Stimulated activated CD8-positive, alpha-beta memory T cell treated with anti-CD3 and anti-CD28 coated beads, Interleukin-7, amount 100 ng/mL, for 1 hour (primary cell): ENCODE measurements at regions not wholly inside any gene's neighbourhood (a gene's known extent, or its start where the extent isn't known, plus 50 kb on each side); places are given as distances from the start of the nearest gene placed in this dataset.

Experiments
- DNase-seq, 2 donors: peaks; one replicate each; pipeline ENCODE4 v3.0.0-alpha.2; 2020; ENCODE audit warnings: low read depth in 2 of 2

- no peak for DNase-seq
Observed at GRCh38 chr4:153137677-153138630, 66.3 kb upstream of the TRIM2 start.

- no peak for DNase-seq
Observed at GRCh38 chr4:153138736-153139135, 65.5 kb upstream of the TRIM2 start.

- no peak for DNase-seq
Observed at GRCh38 chr4:153140294-153140693, 63.9 kb upstream of the TRIM2 start.

- DNase-seq = no peak
Observed at GRCh38 chr4:153141238-153141637, 63.0 kb upstream of the TRIM2 start.

- no peak for DNase-seq
Observed at GRCh38 chr4:153142700-153143438, 61.4 kb upstream of the TRIM2 start.

GRCh38 chr4:153143527-153144348, 60.5 kb upstream of the TRIM2 start:
- no peak for DNase-seq

GRCh38 chr4:153146031-153146430, 58.2 kb upstream of the TRIM2 start:
- DNase-seq = no peak

- DNase-seq = no peak
Observed at GRCh38 chr4:153146961-153147360, 57.3 kb upstream of the TRIM2 start.

- DNase-seq = no peak
Observed at GRCh38 chr4:153148791-153149190, 55.5 kb upstream of the TRIM2 start.

- DNase-seq = no peak
Observed at GRCh38 chr4:153151535-153152455, 52.4 kb upstream of the TRIM2 start.

GRCh38 chr4:153152501-153153338, 51.5 kb upstream of the TRIM2 start:
- peak in 1 of 2 donors; percentile 20 for DNase-seq

- peak in 1 of 2 donors; percentile 29 for DNase-seq
Observed at GRCh38 chr4:153153339-153153871, 50.8 kb upstream of the TRIM2 start.

GRCh38 chr4:153154007-153154975, 50.0 kb upstream of the TRIM2 start:
- no peak for DNase-seq
